ENCODE measurements at regions not wholly inside any gene's neighbourhood (a gene's known extent, or its start where the extent isn't known, plus 50 kb on each side); places are given as distances from the start of the nearest gene placed in this dataset.

GRCh38 chr15:97566961-97567360 lies 393.5 kb upstream of the ARRDC4 start:
- H3K27me3 ChIP-seq (ENCODE audit: control insufficient read depth in 2 of 2, insufficient read depth in 2 of 2, low read length in 2 of 2) = no peaks in the 10 kb centered on the region
- no peaks in the 10 kb centered on the region for H3K36me3 ChIP-seq (ENCODE audit: control insufficient read depth in 2 of 2, insufficient read depth in 2 of 2, low read length in 2 of 2)
- no peak overlapping the region for H3K9ac ChIP-seq (ENCODE audit: low read depth in 1 of 2, low read length in 2 of 2)
- H3K4me1 ChIP-seq (ENCODE audit: control insufficient read depth in 2 of 2, insufficient read depth in 2 of 2, low read length in 2 of 2) = no peaks in the 10 kb centered on the region
- no peak overlapping the region for H3K27ac ChIP-seq (ENCODE audit: low read depth in 2 of 2, low read length in 2 of 2)
- no peaks in the 10 kb centered on the region for H3K9me3 ChIP-seq (ENCODE audit: control insufficient read depth in 2 of 2, low read length in 2 of 2)
- H3K4me3 ChIP-seq (ENCODE audit: low read length in 2 of 2) = no peak overlapping the region

- H3K27me3 ChIP-seq (ENCODE audit: control insufficient read depth in 2 of 2, insufficient read depth in 2 of 2, low read length in 2 of 2) = no peaks in the 10 kb centered on the region
- no peak overlapping the region for H3K4me3 ChIP-seq (ENCODE audit: low read length in 2 of 2)
- no peak overlapping the region for H3K9ac ChIP-seq (ENCODE audit: low read depth in 1 of 2, low read length in 2 of 2)
- H3K36me3 ChIP-seq (ENCODE audit: control insufficient read depth in 2 of 2, insufficient read depth in 2 of 2, low read length in 2 of 2) = no peaks in the 10 kb centered on the region
- H3K9me3 ChIP-seq (ENCODE audit: control insufficient read depth in 2 of 2, low read length in 2 of 2) = no peaks in the 10 kb centered on the region
- no peak overlapping the region for H3K27ac ChIP-seq (ENCODE audit: low read depth in 2 of 2, low read length in 2 of 2)
- no peaks in the 10 kb centered on the region for H3K4me1 ChIP-seq (ENCODE audit: control insufficient read depth in 2 of 2, insufficient read depth in 2 of 2, low read length in 2 of 2)
These were observed 393.1 kb upstream of the ARRDC4 start for GRCh38 chr15:97567411-97567810.

DNA sequence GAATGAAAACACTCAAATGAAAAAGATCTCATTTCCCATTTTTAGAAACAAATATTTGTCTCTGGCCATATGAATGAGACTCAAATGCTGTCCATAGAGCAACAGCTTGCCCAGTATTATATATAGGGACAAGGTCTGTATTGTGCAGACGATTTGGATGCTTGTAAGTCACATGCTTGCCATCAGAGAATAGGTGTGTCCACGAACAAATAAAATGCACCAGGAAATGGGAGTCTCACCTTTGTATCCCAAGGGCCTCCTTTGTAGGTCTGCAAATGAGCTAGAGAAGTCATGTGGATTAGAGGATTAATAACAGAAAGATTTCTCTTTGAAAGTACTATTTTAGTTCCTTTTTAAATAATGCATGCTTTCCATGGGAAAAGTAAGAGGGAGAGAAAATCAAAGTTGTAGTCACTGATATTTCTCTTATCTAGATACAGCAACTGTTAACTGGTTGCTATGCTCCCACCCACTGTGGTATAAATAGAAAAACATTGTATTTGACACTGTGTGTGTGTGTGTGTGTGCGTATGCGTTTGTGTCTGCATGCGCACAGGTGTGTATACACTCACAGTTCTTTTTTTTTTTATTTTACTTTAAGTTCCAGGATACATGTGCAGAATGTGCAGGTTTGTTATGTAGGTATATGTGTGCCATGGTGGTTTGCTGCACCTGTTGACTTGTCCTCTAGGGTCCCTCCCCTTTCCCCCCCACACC lies 383.4 kb upstream of the ARRDC4 start:
- Histone ChIP-seq H3K4me3 (ENCODE audit: low read length in 2 of 2) (no peak overlapping the region), H3K9ac (ENCODE audit: low read depth in 1 of 2, low read length in 2 of 2) (no peak overlapping the region), H3K4me1 (ENCODE audit: control insufficient read depth in 2 of 2, insufficient read depth in 2 of 2, low read length in 2 of 2) (no peaks in the 10 kb centered on the region), H3K27me3 (ENCODE audit: control insufficient read depth in 2 of 2, insufficient read depth in 2 of 2, low read length in 2 of 2) (no peaks in the 10 kb centered on the region), H3K27ac (ENCODE audit: low read depth in 2 of 2, low read length in 2 of 2) (no peak overlapping the region), H3K36me3 (ENCODE audit: control insufficient read depth in 2 of 2, insufficient read depth in 2 of 2, low read length in 2 of 2) (no peaks in the 10 kb centered on the region), H3K9me3 (ENCODE audit: control insufficient read depth in 2 of 2, low read length in 2 of 2) (no peaks in the 10 kb centered on the region)

- Histone ChIP-seq H3K4me3 (ENCODE audit: low read length in 2 of 2) (no peak overlapping the region), H3K9ac (ENCODE audit: low read depth in 1 of 2, low read length in 2 of 2) (no peak overlapping the region), H3K27me3 (ENCODE audit: control insufficient read depth in 2 of 2, insufficient read depth in 2 of 2, low read length in 2 of 2) (no peaks in the 10 kb centered on the region), H3K9me3 (ENCODE audit: control insufficient read depth in 2 of 2, low read length in 2 of 2) (no peaks in the 10 kb centered on the region), H3K4me1 (ENCODE audit: control insufficient read depth in 2 of 2, insufficient read depth in 2 of 2, low read length in 2 of 2) (no peaks in the 10 kb centered on the region), H3K27ac (ENCODE audit: low read depth in 2 of 2, low read length in 2 of 2) (no peak overlapping the region), H3K36me3 (ENCODE audit: control insufficient read depth in 2 of 2, insufficient read depth in 2 of 2, low read length in 2 of 2) (no peaks in the 10 kb centered on the region)
These were observed 375.1 kb upstream of the ARRDC4 start for GRCh38 chr15:97585408-97585807.

- no peak overlapping the region for H3K27ac ChIP-seq (ENCODE audit: low read depth in 2 of 2, low read length in 2 of 2)
- H3K4me3 ChIP-seq (ENCODE audit: low read length in 2 of 2) = no peak overlapping the region
- H3K9ac ChIP-seq (ENCODE audit: low read depth in 1 of 2, low read length in 2 of 2) = no peak overlapping the region
- H3K27me3 ChIP-seq (ENCODE audit: control insufficient read depth in 2 of 2, insufficient read depth in 2 of 2, low read length in 2 of 2) = no peaks in the 10 kb centered on the region
- H3K36me3 ChIP-seq (ENCODE audit: control insufficient read depth in 2 of 2, insufficient read depth in 2 of 2, low read length in 2 of 2) = no peaks in the 10 kb centered on the region
- H3K9me3 ChIP-seq (ENCODE audit: control insufficient read depth in 2 of 2, low read length in 2 of 2) = no peaks in the 10 kb centered on the region
- no peaks in the 10 kb centered on the region for H3K4me1 ChIP-seq (ENCODE audit: control insufficient read depth in 2 of 2, insufficient read depth in 2 of 2, low read length in 2 of 2)
These were observed 367.7 kb upstream of the ARRDC4 start for GRCh38 chr15:97592778-97593177.

GRCh38 chr15:97597801-97598200 lies 362.7 kb upstream of the ARRDC4 start:
- Histone ChIP-seq H3K4me1 (ENCODE audit: control insufficient read depth in 2 of 2, insufficient read depth in 2 of 2, low read length in 2 of 2) (no peaks in the 10 kb centered on the region), H3K27me3 (ENCODE audit: control insufficient read depth in 2 of 2, insufficient read depth in 2 of 2, low read length in 2 of 2) (no peaks in the 10 kb centered on the region), H3K27ac (ENCODE audit: low read depth in 2 of 2, low read length in 2 of 2) (no peak overlapping the region), H3K36me3 (ENCODE audit: control insufficient read depth in 2 of 2, insufficient read depth in 2 of 2, low read length in 2 of 2) (no peaks in the 10 kb centered on the region), H3K9ac (ENCODE audit: low read depth in 1 of 2, low read length in 2 of 2) (no peak overlapping the region), H3K9me3 (ENCODE audit: control insufficient read depth in 2 of 2, low read length in 2 of 2) (no peaks in the 10 kb centered on the region), H3K4me3 (ENCODE audit: low read length in 2 of 2) (no peak overlapping the region)

DNA sequence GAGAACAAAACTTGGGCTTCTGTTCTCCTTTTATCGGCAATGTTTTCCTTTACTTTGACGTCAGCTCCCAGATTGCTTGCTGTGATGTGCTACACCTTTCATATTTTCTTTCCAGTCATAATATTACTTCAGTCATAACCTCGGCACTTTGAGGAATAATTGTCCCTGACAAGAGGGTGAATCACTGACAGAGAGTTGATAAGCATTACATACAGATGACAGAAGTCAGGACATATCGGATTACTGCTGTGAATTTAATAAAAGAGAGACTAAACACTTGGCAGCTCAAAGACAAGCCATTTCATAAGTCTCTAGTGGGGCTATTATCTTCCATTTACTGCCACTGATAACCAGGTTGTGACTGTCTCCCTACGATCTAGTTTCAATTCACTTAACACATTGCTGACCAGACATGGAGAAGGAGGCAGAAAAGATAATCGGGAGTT lies 362.1 kb upstream of the ARRDC4 start:
- no peaks in the 10 kb centered on the region for H3K4me1 ChIP-seq (ENCODE audit: control insufficient read depth in 2 of 2, insufficient read depth in 2 of 2, low read length in 2 of 2)

GRCh38 chr15:97600190-97600589 lies 360.3 kb upstream of the ARRDC4 start:
- Histone ChIP-seq H3K4me1 (ENCODE audit: control insufficient read depth in 2 of 2, insufficient read depth in 2 of 2, low read length in 2 of 2) (no peaks in the 10 kb centered on the region), H3K36me3 (ENCODE audit: control insufficient read depth in 2 of 2, insufficient read depth in 2 of 2, low read length in 2 of 2) (no peaks in the 10 kb centered on the region), H3K4me3 (ENCODE audit: low read length in 2 of 2) (no peak overlapping the region), H3K9me3 (ENCODE audit: control insufficient read depth in 2 of 2, low read length in 2 of 2) (no peaks in the 10 kb centered on the region), H3K27ac (ENCODE audit: low read depth in 2 of 2, low read length in 2 of 2) (no peak overlapping the region), H3K27me3 (ENCODE audit: control insufficient read depth in 2 of 2, insufficient read depth in 2 of 2, low read length in 2 of 2) (no peaks in the 10 kb centered on the region), H3K9ac (ENCODE audit: low read depth in 1 of 2, low read length in 2 of 2) (no peak overlapping the region)

More for the DNA sequence above, 362.1 kb upstream of the ARRDC4 start:
- H3K36me3 ChIP-seq (ENCODE audit: control insufficient read depth in 2 of 2, insufficient read depth in 2 of 2, low read length in 2 of 2) = no peaks in the 10 kb centered on the region
- H3K4me3 ChIP-seq (ENCODE audit: low read length in 2 of 2) = no peak overlapping the region
- no peak overlapping the region for H3K9ac ChIP-seq (ENCODE audit: low read depth in 1 of 2, low read length in 2 of 2)
- H3K27me3 ChIP-seq (ENCODE audit: control insufficient read depth in 2 of 2, insufficient read depth in 2 of 2, low read length in 2 of 2) = no peaks in the 10 kb centered on the region
- no peaks in the 10 kb centered on the region for H3K9me3 ChIP-seq (ENCODE audit: control insufficient read depth in 2 of 2, low read length in 2 of 2)
- H3K27ac ChIP-seq (ENCODE audit: low read depth in 2 of 2, low read length in 2 of 2) = no peak overlapping the region

DNA sequence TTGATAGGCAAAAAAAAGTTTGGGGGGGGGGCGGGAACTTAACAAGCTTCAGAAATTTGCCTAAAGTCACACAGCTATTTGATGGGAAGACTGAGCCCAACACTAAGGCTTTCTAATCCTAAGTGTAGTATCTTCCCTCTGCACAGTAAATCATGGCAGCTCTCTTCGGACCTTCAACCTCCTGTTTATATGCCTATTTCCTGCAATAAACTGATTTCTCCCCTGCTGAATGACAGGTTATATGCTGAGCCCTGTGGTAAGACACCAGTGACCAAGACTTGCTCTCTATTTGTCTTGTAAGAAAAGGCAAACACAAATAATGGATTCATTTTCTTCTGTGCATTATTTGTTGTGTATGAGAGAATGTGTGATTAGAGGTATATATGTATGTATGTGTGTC lies 355.8 kb upstream of the ARRDC4 start:
- no peak overlapping the region for H3K4me3 ChIP-seq (ENCODE audit: low read length in 2 of 2)
- H3K9ac ChIP-seq (ENCODE audit: low read depth in 1 of 2, low read length in 2 of 2) = no peak overlapping the region
- H3K27ac ChIP-seq (ENCODE audit: low read depth in 2 of 2, low read length in 2 of 2) = no peak overlapping the region
- no peaks in the 10 kb centered on the region for H3K27me3 ChIP-seq (ENCODE audit: control insufficient read depth in 2 of 2, insufficient read depth in 2 of 2, low read length in 2 of 2)
- H3K9me3 ChIP-seq (ENCODE audit: control insufficient read depth in 2 of 2, low read length in 2 of 2) = no peaks in the 10 kb centered on the region
- no peaks in the 10 kb centered on the region for H3K4me1 ChIP-seq (ENCODE audit: control insufficient read depth in 2 of 2, insufficient read depth in 2 of 2, low read length in 2 of 2)
- H3K36me3 ChIP-seq (ENCODE audit: control insufficient read depth in 2 of 2, insufficient read depth in 2 of 2, low read length in 2 of 2) = no peaks in the 10 kb centered on the region

DNA sequence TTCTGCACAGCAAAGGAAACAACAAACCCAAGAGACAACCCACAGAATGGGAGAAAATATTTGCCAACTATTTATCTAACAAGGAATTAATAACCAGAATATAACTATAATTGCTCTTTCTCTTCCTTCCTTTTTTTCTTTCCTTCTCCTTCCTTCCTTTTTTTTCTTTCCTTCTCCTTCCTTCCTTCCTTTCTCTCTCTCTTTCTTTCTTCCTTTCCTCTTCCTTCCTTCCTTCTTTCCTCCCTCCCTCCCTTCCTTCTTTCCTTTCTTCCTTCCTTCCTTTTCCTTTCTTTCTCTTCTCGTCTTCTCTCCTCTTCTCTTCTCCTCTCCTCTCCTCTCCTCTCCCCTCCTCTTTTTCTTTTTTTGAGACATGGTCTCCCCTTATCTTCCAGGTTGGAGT lies 345.4 kb upstream of the ARRDC4 start:
- no peak overlapping the region for H3K9ac ChIP-seq (ENCODE audit: low read depth in 1 of 2, low read length in 2 of 2)
- no peak overlapping the region for H3K4me3 ChIP-seq (ENCODE audit: low read length in 2 of 2)
- no peak overlapping the region for H3K27ac ChIP-seq (ENCODE audit: low read depth in 2 of 2, low read length in 2 of 2)
- no peaks in the 10 kb centered on the region for H3K9me3 ChIP-seq (ENCODE audit: control insufficient read depth in 2 of 2, low read length in 2 of 2)
- no peaks in the 10 kb centered on the region for H3K4me1 ChIP-seq (ENCODE audit: control insufficient read depth in 2 of 2, insufficient read depth in 2 of 2, low read length in 2 of 2)
- no peaks in the 10 kb centered on the region for H3K27me3 ChIP-seq (ENCODE audit: control insufficient read depth in 2 of 2, insufficient read depth in 2 of 2, low read length in 2 of 2)
- no peaks in the 10 kb centered on the region for H3K36me3 ChIP-seq (ENCODE audit: control insufficient read depth in 2 of 2, insufficient read depth in 2 of 2, low read length in 2 of 2)
